Testis (tissue), 2 donors: ENCODE measurements at regions not wholly inside any gene's neighbourhood (a gene's known extent, or its start where the extent isn't known, plus 50 kb on each side); places are given as distances from the start of the nearest gene placed in this dataset.

Experiments used
- POLR2A ChIP-seq: fragments of 450-650 bp; IDR thresholded peaks from one replicate; pipeline ENCODE4 v1.6.1; 2017; ENCODE audit warnings: antibody characterized with exemption, mild to moderate bottlenecking, moderate library complexity
- TF ChIP-seq, protein P1 (sequence below), 3 experiments: fragments of 450-650 bp in 2 of 3; fragments of 200-600 bp in 1 of 3; sonication (generic) in 1 of 3; IDR thresholded peaks; one replicate each; pipeline ENCODE4 v1.5.1; 2016 to 2019; ENCODE audit warnings: antibody characterized with exemption in 3 of 3, mild to moderate bottlenecking in 2 of 3, moderate library complexity in 1 of 3

DNA sequence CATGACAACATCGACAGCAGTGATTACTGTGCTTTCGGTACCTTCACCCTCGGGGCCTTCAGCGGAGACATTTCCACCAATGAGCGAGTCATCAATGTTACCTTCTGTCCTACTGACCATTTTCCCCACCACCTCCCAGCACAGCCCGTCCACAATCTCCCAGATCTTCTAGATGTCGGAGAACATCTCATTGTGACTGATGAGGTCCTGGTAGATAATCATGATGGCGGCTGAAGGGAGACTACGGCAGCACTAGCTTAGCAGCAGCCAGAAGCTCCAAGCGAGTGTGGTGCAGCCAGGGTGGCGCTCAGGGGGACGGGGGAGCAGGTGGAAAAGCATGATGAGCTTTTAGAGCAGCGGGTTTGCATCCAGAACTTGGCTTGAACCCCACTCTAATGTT, 379.0 kb downstream of the TLR4 start:
- TF ChIP-seq, protein P1, sequence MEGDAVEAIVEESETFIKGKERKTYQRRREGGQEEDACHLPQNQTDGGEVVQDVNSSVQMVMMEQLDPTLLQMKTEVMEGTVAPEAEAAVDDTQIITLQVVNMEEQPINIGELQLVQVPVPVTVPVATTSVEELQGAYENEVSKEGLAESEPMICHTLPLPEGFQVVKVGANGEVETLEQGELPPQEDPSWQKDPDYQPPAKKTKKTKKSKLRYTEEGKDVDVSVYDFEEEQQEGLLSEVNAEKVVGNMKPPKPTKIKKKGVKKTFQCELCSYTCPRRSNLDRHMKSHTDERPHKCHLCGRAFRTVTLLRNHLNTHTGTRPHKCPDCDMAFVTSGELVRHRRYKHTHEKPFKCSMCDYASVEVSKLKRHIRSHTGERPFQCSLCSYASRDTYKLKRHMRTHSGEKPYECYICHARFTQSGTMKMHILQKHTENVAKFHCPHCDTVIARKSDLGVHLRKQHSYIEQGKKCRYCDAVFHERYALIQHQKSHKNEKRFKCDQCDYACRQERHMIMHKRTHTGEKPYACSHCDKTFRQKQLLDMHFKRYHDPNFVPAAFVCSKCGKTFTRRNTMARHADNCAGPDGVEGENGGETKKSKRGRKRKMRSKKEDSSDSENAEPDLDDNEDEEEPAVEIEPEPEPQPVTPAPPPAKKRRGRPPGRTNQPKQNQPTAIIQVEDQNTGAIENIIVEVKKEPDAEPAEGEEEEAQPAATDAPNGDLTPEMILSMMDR (IDR thresholded peaks at IDR 0.05): no peak
- TF ChIP-seq POLR2A: no peak
